T-cell (primary cell): ENCODE measurements at regions not wholly inside any gene's neighbourhood (a gene's known extent, or its start where the extent isn't known, plus 50 kb on each side); places are given as distances from the start of the nearest gene placed in this dataset.

ENCODE experiments used
- ATAC-seq, 4 experiments: fragments of 200-7000 bp in 3 of 4; fragments of 150-1000 bp in 1 of 4; cut with Tn5 transposase; replicated peaks in 1 of 4; 1 replicate in 3 of 4; 2 replicates in 1 of 4; pipeline ENCODE4 v1.10.0; 2021; ENCODE audit warnings: moderate library complexity in 3 of 4, mild to moderate bottlenecking in 2 of 4, moderate number of reproducible peaks in 1 of 4
- CTCF ChIA-PET, 2 donors: fragments of 300-600 bp; sonication (Branson Sonifier 250); formaldehyde crosslinking; loops; one replicate each; lab custom pipeline; 2022; ENCODE audit warnings: antibody characterized with exemption in 2 of 2; lab: Charles Lee
- POLR2A ChIA-PET, 2 donors: fragments of 300-600 bp; sonication (Branson Sonifier 250); formaldehyde crosslinking; loops; one replicate each; lab custom pipeline; 2022; ENCODE audit warnings: antibody characterized with exemption in 2 of 2; lab: Charles Lee
- DNase-seq, 35 experiments: peaks; one replicate each; pipeline versions ENCODE4 v3.0.0 to v3.0.0-alpha.2; 2013 to 2023
- H3K27ac ChIP-seq: one replicate; pipeline ENCODE4 v1.5.1; 2013; ENCODE audit warnings: low read length
- H3K27me3 ChIP-seq, 2 experiments: replicated peaks in 1 of 2; 1 replicate in 1 of 2; 2 replicates in 1 of 2; pipeline versions ENCODE4 v1.6.1 to v1.7.0; 2013; ENCODE audit warnings: low read length in 1 of 2, mixed read lengths in 1 of 2; ENCODE audit not compliant: control insufficient read depth in 2 of 2, insufficient read depth in 2 of 2; ENCODE audit errors: extremely low read depth in 1 of 2
- H3K36me3 ChIP-seq, 2 donors: 1 replicate in 1 of 2; 2 replicates in 1 of 2; pipeline versions ENCODE4 v1.6.1 to v1.7.0; 2013; ENCODE audit warnings: low read length in 1 of 2; ENCODE audit not compliant: control insufficient read depth in 2 of 2, insufficient read depth in 1 of 2; ENCODE audit errors: extremely low read depth in 1 of 2
- H3K4me1 ChIP-seq, 2 experiments: 1 replicate in 1 of 2; 2 replicates in 1 of 2; pipeline versions ENCODE4 v1.6.1 to v1.7.0; 2013; ENCODE audit warnings: low read length in 2 of 2, mixed read lengths in 1 of 2; ENCODE audit not compliant: insufficient read depth in 2 of 2, control insufficient read depth in 1 of 2; ENCODE audit errors: extremely low read depth in 1 of 2
- H3K4me3 ChIP-seq, 2 donors: 1 replicate in 1 of 2; 2 replicates in 1 of 2; pipeline versions ENCODE4 v1.5.1 to v1.7.0; 2013; ENCODE audit warnings: mild to moderate bottlenecking in 2 of 2, low read length in 1 of 2, moderate library complexity in 1 of 2; ENCODE audit not compliant: control insufficient read depth in 1 of 2; ENCODE audit errors: extremely low read depth in 1 of 2
- H3K9me3 ChIP-seq: 2 replicates; pipeline ENCODE4 v1.7.0; 2013
- H3K27ac Mint-ChIP-seq, 2 donors: one replicate each; pipeline ENCODE4 v1.8.0; 2020 to 2021; ENCODE audit warnings: mild to moderate bottlenecking in 2 of 2, mixed read lengths in 2 of 2
- H3K27me3 Mint-ChIP-seq, 2 donors: one replicate each; pipeline ENCODE4 v1.8.0; 2021 to 2022; ENCODE audit warnings: mixed read lengths in 2 of 2
- H3K36me3 Mint-ChIP-seq: one replicate; pipeline ENCODE4 v1.8.0; 2021; ENCODE audit warnings: mixed read lengths
- H3K4me1 Mint-ChIP-seq, 3 donors: one replicate each; pipeline ENCODE4 v1.8.0; 2020 to 2022; ENCODE audit warnings: mixed read lengths in 3 of 3, mild to moderate bottlenecking in 1 of 3
- H3K4me3 Mint-ChIP-seq, 3 donors: one replicate each; pipeline ENCODE4 v1.8.0; 2020 to 2022; ENCODE audit warnings: mild to moderate bottlenecking in 3 of 3, mixed read lengths in 3 of 3, moderate library complexity in 3 of 3
- H3K9me3 Mint-ChIP-seq, 3 donors: one replicate each; pipeline ENCODE4 v1.8.0; 2020 to 2022; ENCODE audit warnings: mixed read lengths in 3 of 3
- WGBS: methylation state at CpG from one replicate; pipeline ENCODE4 v1.1.5; 2013; ENCODE audit warnings: missing lambda C conversion rate; ENCODE audit not compliant: insufficient coverage; 5-methylcytosine and 5-hydroxymethylcytosine counted together

GRCh38 chr13:20287976-20288375, 55.9 kb upstream of the GJB6 start:
- Histone ChIP-seq H3K36me3 (no peaks in the 10 kb centered on the region), H3K9me3 (peaks cover 8% of the 10 kb centered on the region), H3K4me1 (no peaks in the 10 kb centered on the region), H3K27ac (no peak overlapping the region), H3K4me3 (no peak overlapping the region), H3K27me3 (no peaks in the 10 kb centered on the region)
- ChIA-PET POLR2A (no interaction called here), CTCF (no interaction called here)
- no peak for ATAC-seq
- Mint-ChIP-seq H3K4me3 (no peak overlapping the region), H3K9me3 (peaks cover 13 to 31% (median 18%) of the 10 kb centered on the region in 3 donors), H3K27ac (no peak overlapping the region), H3K27me3 (peaks cover 0 to 3% of the 10 kb centered on the region in 2 donors), H3K36me3 (peaks cover 8% of the 10 kb centered on the region), H3K4me1 (peaks cover 0 to 3% (median 0%) of the 10 kb centered on the region in 3 donors)
- DNase-seq, result no peak
- no CpG with 5 or more reads among the region's 1 CpG for WGBS

DNA sequence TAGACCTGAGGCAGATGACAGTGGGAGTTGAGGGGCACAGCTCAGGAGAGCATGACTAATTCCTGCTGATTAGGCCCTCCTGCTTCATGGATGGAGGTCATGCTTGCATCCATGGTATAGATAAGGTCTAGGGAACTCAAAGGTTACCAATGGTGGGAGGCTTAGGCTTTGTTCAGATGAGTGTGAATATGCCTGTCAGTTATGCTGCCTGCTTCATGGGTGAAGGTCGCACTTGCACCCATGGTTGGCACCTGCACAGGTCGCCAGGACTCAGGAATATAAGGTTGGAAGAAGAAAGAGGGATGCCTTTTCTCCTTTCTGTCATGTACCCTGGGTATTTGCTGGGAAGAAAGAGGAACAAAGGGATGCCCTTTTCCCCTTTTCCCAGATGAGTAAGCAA, 53.4 kb upstream of the GJB6 start:
- peaks cover 8% of the 10 kb centered on the region for H3K9me3 ChIP-seq
- peaks cover 0 to 3% of the 10 kb centered on the region in 2 donors for H3K27me3 Mint-ChIP-seq
- H3K36me3 ChIP-seq, result no peaks in the 10 kb centered on the region
- POLR2A ChIA-PET, result no interaction called here
- peaks cover 17 to 35% (median 18%) of the 10 kb centered on the region in 3 donors for H3K9me3 Mint-ChIP-seq
- CTCF ChIA-PET, result no interaction called here
- no peak overlapping the region for H3K27ac ChIP-seq
- no peak for DNase-seq
- no peaks in the 10 kb centered on the region for H3K4me1 Mint-ChIP-seq
- H3K4me3 Mint-ChIP-seq, result no peak overlapping the region
- ATAC-seq, result no peak
- H3K27me3 ChIP-seq, result no peaks in the 10 kb centered on the region
- H3K36me3 Mint-ChIP-seq, result peaks cover 8% of the 10 kb centered on the region
- no peak overlapping the region for H3K4me3 ChIP-seq
- H3K4me1 ChIP-seq, result no peaks in the 10 kb centered on the region
- WGBS, result no CpG with 5 or more reads among the region's 2 CpGs
- no peak overlapping the region for H3K27ac Mint-ChIP-seq
